GM20000 (cell line): ENCODE measurements at regions not wholly inside any gene's neighbourhood (a gene's known extent, or its start where the extent isn't known, plus 50 kb on each side); places are given as distances from the start of the nearest gene placed in this dataset.

Experiments
- DNase-seq: peaks from one replicate; pipeline ENCODE4 v3.0.0; 2012; ENCODE audit warnings: low spot score
- TF ChIP-seq, protein P1 (sequence below): IDR thresholded peaks from 2 replicates; pipeline ENCODE4 v1.5.1; 2012; ENCODE audit warnings: mild to moderate bottlenecking, control low read depth; ENCODE audit errors: extremely low read depth, missing control alignments

- DNase-seq, result no peak
- TF ChIP-seq, protein P1, sequence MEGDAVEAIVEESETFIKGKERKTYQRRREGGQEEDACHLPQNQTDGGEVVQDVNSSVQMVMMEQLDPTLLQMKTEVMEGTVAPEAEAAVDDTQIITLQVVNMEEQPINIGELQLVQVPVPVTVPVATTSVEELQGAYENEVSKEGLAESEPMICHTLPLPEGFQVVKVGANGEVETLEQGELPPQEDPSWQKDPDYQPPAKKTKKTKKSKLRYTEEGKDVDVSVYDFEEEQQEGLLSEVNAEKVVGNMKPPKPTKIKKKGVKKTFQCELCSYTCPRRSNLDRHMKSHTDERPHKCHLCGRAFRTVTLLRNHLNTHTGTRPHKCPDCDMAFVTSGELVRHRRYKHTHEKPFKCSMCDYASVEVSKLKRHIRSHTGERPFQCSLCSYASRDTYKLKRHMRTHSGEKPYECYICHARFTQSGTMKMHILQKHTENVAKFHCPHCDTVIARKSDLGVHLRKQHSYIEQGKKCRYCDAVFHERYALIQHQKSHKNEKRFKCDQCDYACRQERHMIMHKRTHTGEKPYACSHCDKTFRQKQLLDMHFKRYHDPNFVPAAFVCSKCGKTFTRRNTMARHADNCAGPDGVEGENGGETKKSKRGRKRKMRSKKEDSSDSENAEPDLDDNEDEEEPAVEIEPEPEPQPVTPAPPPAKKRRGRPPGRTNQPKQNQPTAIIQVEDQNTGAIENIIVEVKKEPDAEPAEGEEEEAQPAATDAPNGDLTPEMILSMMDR, result no peak
These were observed 550.4 kb downstream of the BCL11A start for GRCh38 chr2:60003076-60003475.

- TF ChIP-seq, protein P1, result no peak
- no peak for DNase-seq
These were observed 551.1 kb downstream of the BCL11A start for GRCh38 chr2:60002183-60002867.

GRCh38 chr2:60000686-60001085 is 552.8 kb downstream of the BCL11A start:
- TF ChIP-seq, protein P1, result no peak
- DNase-seq, result no peak

- DNase-seq, result no peak
These were observed 555.1 kb downstream of the BCL11A start for GRCh38 chr2:59998324-59998723.

GRCh38 chr2:59997371-59997770 is 556.1 kb downstream of the BCL11A start:
- TF ChIP-seq, protein P1, result no peak
- DNase-seq, result no peak

More at GRCh38 chr2:59998324-59998723, 555.1 kb downstream of the BCL11A start:
- TF ChIP-seq, protein P1, result no peak

DNA sequence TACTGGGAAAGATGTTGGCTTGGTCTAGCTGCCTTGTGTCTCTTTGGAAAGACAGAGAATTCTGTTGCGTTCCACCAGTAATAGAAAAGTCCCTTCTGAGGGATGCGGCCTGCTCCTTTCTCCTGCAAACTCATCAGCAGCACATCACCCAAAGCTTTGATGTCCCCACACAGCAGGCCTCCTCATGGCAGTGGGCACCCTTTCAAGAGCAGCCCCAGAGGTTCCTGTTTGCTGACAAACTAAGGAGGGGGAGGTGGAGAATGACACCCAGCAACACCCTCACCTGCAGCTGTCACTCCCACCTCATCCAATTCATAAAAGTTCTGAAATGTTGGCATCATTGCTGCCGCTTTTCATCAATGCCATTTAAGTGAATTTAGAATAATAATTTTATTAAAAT is 556.6 kb downstream of the BCL11A start:
- TF ChIP-seq, protein P1, result no peak
- DNase-seq, result no peak

DNA sequence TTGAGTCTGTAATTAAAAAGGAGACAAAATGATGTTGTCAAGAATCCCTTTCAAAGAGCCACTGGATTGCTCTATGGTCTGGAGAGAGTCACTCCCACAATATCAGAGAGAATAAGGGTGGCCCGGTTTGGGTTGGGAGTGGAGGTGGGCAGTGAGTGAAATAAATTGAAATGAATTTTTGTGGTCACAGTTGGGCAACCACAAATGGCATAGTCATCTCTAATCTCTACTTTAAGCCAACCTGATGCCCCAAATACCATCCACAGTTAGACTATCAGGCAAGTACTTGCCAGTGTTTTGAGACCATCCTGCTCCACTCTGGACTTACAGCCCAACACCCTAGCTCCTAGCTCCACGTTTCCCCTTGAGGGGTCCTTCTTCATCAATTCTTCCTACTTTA is 559.7 kb downstream of the BCL11A start:
- DNase-seq, result no peak
- TF ChIP-seq, protein P1, result no peak
